ENCODE measurements at regions not wholly inside any gene's neighbourhood (a gene's known extent, or its start where the extent isn't known, plus 50 kb on each side); places are given as distances from the start of the nearest gene placed in this dataset.

GRCh38 chr5:2560435-2560834, 191.0 kb downstream of the IRX2 start:
- Histone ChIP-seq H3K27ac (ENCODE audit: low read depth, low read length) (no peak overlapping the region), H4K20me1 (ENCODE audit: control insufficient read depth, insufficient read depth, low read depth, low read length) (no peaks in the 10 kb centered on the region), H3F3A (ENCODE audit: control insufficient read depth, insufficient read depth) (no peaks in the 10 kb centered on the region), H3K9me3 (ENCODE audit: control insufficient read depth, insufficient read depth, low read length) (peaks cover 18% of the 10 kb centered on the region; the same call in 1 of the 2 replicates), H3K4me3 (ENCODE audit: low read length) (no peak overlapping the region), H3K9me2 (replicated peaks; ENCODE audit: control insufficient read depth, low read length) (no peaks in the 10 kb centered on the region), H3K4me2 (ENCODE audit: low read length) (no peak overlapping the region), H3K36me3 (ENCODE audit: control insufficient read depth, low read length) (no peaks in the 10 kb centered on the region), H3K79me2 (ENCODE audit: control insufficient read depth, low read length) (no peaks in the 10 kb centered on the region), H3K27me3 (ENCODE audit: control insufficient read depth, low read length) (no peaks in the 10 kb centered on the region), H3K4me1 (ENCODE audit: control insufficient read depth, low read length) (no peaks in the 10 kb centered on the region)
- no peak for TF ChIP-seq EZH2phosphoT487 (IDR thresholded peaks at IDR 0.05; ENCODE audit: borderline replicate concordance, low read length)
- TF ChIP-seq, protein P1, sequence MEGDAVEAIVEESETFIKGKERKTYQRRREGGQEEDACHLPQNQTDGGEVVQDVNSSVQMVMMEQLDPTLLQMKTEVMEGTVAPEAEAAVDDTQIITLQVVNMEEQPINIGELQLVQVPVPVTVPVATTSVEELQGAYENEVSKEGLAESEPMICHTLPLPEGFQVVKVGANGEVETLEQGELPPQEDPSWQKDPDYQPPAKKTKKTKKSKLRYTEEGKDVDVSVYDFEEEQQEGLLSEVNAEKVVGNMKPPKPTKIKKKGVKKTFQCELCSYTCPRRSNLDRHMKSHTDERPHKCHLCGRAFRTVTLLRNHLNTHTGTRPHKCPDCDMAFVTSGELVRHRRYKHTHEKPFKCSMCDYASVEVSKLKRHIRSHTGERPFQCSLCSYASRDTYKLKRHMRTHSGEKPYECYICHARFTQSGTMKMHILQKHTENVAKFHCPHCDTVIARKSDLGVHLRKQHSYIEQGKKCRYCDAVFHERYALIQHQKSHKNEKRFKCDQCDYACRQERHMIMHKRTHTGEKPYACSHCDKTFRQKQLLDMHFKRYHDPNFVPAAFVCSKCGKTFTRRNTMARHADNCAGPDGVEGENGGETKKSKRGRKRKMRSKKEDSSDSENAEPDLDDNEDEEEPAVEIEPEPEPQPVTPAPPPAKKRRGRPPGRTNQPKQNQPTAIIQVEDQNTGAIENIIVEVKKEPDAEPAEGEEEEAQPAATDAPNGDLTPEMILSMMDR (IDR thresholded peaks at IDR 0.05; ENCODE audit: low read depth, low read length, poor library complexity, severe bottlenecking) = no peak

GRCh38 chr5:2557435-2557834, 194.0 kb downstream of the IRX2 start:
- Histone ChIP-seq H3F3A (ENCODE audit: control insufficient read depth, insufficient read depth) (no peaks in the 10 kb centered on the region), H3K4me1 (ENCODE audit: control insufficient read depth, low read length) (no peaks in the 10 kb centered on the region), H3K9me3 (ENCODE audit: control insufficient read depth, insufficient read depth, low read length) (peaks cover 23% of the 10 kb centered on the region; the same call in 1 of the 2 replicates), H3K4me3 (ENCODE audit: low read length) (no peak overlapping the region), H3K79me2 (ENCODE audit: control insufficient read depth, low read length) (no peaks in the 10 kb centered on the region), H3K36me3 (ENCODE audit: control insufficient read depth, low read length) (no peaks in the 10 kb centered on the region), H4K20me1 (ENCODE audit: control insufficient read depth, insufficient read depth, low read depth, low read length) (no peaks in the 10 kb centered on the region), H3K9me2 (replicated peaks; ENCODE audit: control insufficient read depth, low read length) (no peaks in the 10 kb centered on the region), H3K27me3 (ENCODE audit: control insufficient read depth, low read length) (no peaks in the 10 kb centered on the region), H3K4me2 (ENCODE audit: low read length) (no peak overlapping the region), H3K27ac (ENCODE audit: low read depth, low read length) (no peak overlapping the region)
- TF ChIP-seq, protein P1 (IDR thresholded peaks at IDR 0.05; ENCODE audit: low read depth, low read length, poor library complexity, severe bottlenecking) = no peak
- no peak for TF ChIP-seq EZH2phosphoT487 (IDR thresholded peaks at IDR 0.05; ENCODE audit: borderline replicate concordance, low read length)

GRCh38 chr5:2556375-2556966, 195.0 kb downstream of the IRX2 start:
- H3K27ac ChIP-seq (ENCODE audit: low read depth, low read length) = no peak overlapping the region
- no peaks in the 10 kb centered on the region for H3F3A ChIP-seq (ENCODE audit: control insufficient read depth, insufficient read depth)
- no peak overlapping the region for H3K4me2 ChIP-seq (ENCODE audit: low read length)
- no peak overlapping the region for H3K4me3 ChIP-seq (ENCODE audit: low read length)
- H3K9me3 ChIP-seq (ENCODE audit: control insufficient read depth, insufficient read depth, low read length) = peaks cover 23% of the 10 kb centered on the region; the same call in 1 of the 2 replicates
- H3K9me2 ChIP-seq (replicated peaks; ENCODE audit: control insufficient read depth, low read length) = no peaks in the 10 kb centered on the region
- H3K36me3 ChIP-seq (ENCODE audit: control insufficient read depth, low read length) = no peaks in the 10 kb centered on the region
- H3K79me2 ChIP-seq (ENCODE audit: control insufficient read depth, low read length) = no peaks in the 10 kb centered on the region
- H4K20me1 ChIP-seq (ENCODE audit: control insufficient read depth, insufficient read depth, low read depth, low read length) = no peaks in the 10 kb centered on the region
- no peaks in the 10 kb centered on the region for H3K27me3 ChIP-seq (ENCODE audit: control insufficient read depth, low read length)
- no peak for TF ChIP-seq EZH2phosphoT487 (IDR thresholded peaks at IDR 0.05; ENCODE audit: borderline replicate concordance, low read length)
- TF ChIP-seq, protein P1 (IDR thresholded peaks at IDR 0.05; ENCODE audit: low read depth, low read length, poor library complexity, severe bottlenecking) = no peak
- no peaks in the 10 kb centered on the region for H3K4me1 ChIP-seq (ENCODE audit: control insufficient read depth, low read length)

Data from DOHH2 (cell line).